ENCODE measurements at regions not wholly inside any gene's neighbourhood (a gene's known extent, or its start where the extent isn't known, plus 50 kb on each side); places are given as distances from the start of the nearest gene placed in this dataset.

DNA sequence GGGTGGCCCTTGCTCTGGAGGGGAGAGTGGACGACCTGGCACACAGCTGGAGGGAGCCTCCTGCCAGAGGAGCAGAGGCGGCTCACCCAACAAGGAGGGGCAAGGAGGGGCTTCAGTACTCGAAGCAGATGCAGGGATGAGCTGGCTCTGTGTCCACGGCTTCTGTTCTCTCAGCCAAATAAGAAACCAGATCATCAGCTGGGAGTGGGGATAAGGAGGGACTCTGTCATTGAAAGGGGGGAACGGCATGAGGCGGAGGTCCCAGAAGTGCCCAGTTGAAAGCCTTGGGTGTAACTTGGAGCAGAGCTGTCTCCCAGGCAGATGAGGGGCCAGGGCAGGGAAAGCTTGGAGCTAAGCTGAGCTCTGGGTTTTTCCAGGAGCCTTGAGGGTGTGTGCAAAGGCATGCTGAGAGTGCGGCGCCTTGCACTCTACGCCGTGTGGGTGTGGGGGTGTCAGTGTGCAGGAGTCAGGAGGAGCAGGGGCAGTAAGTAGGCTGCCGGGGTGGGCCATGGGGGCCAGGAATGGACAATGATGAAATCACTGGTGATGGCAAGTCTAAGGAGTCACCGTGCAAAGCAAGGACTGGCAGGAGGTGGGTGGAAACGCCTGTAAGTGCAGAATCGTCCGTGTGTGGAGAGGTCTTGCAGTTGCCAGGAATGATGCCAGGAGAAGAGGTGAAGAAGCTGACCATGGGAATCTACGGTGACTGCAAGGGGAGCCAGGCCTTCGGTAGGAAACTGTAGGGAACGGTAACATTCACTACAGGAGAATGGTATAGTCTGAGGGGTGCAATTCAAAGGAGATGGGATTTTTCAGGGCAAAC is 85.4 kb upstream of the FOXQ1 start:
- Mint-ChIP-seq H3K4me1 (no peaks in the 10 kb centered on the region), H3K27ac (no peak overlapping the region), H3K4me3 (no peak overlapping the region), H3K27me3 (ENCODE audit: low read depth in 3 of 3) (peaks cover 0 to 6% (median 5%) of the 10 kb centered on the region in 3 donors), H3K9me3 (peaks cover 0 to 1% (median 0%) of the 10 kb centered on the region in 7 donors), H3K36me3 (no peaks in the 10 kb centered on the region)
- WGBS (ENCODE audit: insufficient coverage), result 94% methylated on average over 17 of the region's 18 CpGs
- Histone ChIP-seq H3K9me3 (replicated peaks in 1 of 2; ENCODE audit: control insufficient read depth in 1 of 2, insufficient read depth in 1 of 2, low read length in 2 of 2) (no peaks in the 10 kb centered on the region), H4K20me1 (ENCODE audit: insufficient read depth, low read length) (no peaks in the 10 kb centered on the region), H3K4me2 (replicated peaks; ENCODE audit: extremely low read depth, low read length, poor library complexity, severe bottlenecking) (no peak overlapping the region), H3K9ac (ENCODE audit: insufficient read depth, low read length, poor library complexity, severe bottlenecking) (no peak overlapping the region), H3K79me2 (ENCODE audit: insufficient read depth, low read length) (no peaks in the 10 kb centered on the region), H3K36me3 (replicated peaks in 1 of 2; ENCODE audit: control insufficient read depth in 1 of 2, insufficient read depth in 2 of 2, low read length in 2 of 2) (no peaks in the 10 kb centered on the region), H3K4me1 (ENCODE audit: control insufficient read depth in 1 of 2, insufficient read depth in 2 of 2, low read length in 2 of 2) (no peaks in the 10 kb centered on the region), H3K4me3 (replicated peaks in 1 of 3; ENCODE audit: low read depth in 2 of 3, low read length in 3 of 3) (no peak overlapping the region), H2AFZ (ENCODE audit: insufficient read depth, low read depth, low read length, poor library complexity, severe bottlenecking) (no peak overlapping the region), H3K27me3 (ENCODE audit: control insufficient read depth in 2 of 2, insufficient read depth in 2 of 2, low read length in 2 of 2) (no peaks in the 10 kb centered on the region), H3K27ac (ENCODE audit: low read depth in 1 of 2, low read length in 2 of 2) (no peak overlapping the region)
- no peak for DNase-seq
- intact Hi-C loops (cut with micrococcal nuclease), result no loop called here
- TF ChIP-seq, protein P1, sequence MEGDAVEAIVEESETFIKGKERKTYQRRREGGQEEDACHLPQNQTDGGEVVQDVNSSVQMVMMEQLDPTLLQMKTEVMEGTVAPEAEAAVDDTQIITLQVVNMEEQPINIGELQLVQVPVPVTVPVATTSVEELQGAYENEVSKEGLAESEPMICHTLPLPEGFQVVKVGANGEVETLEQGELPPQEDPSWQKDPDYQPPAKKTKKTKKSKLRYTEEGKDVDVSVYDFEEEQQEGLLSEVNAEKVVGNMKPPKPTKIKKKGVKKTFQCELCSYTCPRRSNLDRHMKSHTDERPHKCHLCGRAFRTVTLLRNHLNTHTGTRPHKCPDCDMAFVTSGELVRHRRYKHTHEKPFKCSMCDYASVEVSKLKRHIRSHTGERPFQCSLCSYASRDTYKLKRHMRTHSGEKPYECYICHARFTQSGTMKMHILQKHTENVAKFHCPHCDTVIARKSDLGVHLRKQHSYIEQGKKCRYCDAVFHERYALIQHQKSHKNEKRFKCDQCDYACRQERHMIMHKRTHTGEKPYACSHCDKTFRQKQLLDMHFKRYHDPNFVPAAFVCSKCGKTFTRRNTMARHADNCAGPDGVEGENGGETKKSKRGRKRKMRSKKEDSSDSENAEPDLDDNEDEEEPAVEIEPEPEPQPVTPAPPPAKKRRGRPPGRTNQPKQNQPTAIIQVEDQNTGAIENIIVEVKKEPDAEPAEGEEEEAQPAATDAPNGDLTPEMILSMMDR (IDR thresholded peaks at IDR 0.05), result no peak

DNA sequence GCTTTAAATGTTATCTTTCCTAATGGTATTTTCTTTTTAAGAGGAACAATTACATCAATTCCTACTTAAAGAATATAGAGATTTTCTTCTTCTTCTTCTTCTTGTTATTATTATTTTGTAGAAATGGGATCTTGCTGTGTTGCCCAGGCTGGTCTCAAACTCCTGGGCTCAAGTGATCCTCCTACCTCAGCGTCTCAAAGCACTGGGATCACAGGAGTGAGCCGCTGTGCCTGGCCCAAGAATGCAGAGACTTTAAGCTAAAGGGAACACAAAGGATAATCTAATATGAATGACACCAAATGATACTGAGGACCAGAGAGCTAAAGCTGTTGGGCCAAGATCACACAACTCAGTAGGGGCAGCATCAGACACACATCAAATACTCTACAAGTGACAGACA is 87.4 kb upstream of the FOXQ1 start:
- H3K36me3 ChIP-seq (replicated peaks in 1 of 2; ENCODE audit: control insufficient read depth in 1 of 2, insufficient read depth in 2 of 2, low read length in 2 of 2), result no peaks in the 10 kb centered on the region
- peaks cover 0 to 3% (median 0%) of the 10 kb centered on the region in 7 donors for H3K9me3 Mint-ChIP-seq
- no peak overlapping the region for H3K9ac ChIP-seq (ENCODE audit: insufficient read depth, low read length, poor library complexity, severe bottlenecking)
- H3K4me1 ChIP-seq (ENCODE audit: control insufficient read depth in 1 of 2, insufficient read depth in 2 of 2, low read length in 2 of 2), result no peaks in the 10 kb centered on the region
- no peak overlapping the region for H3K4me3 ChIP-seq (replicated peaks in 1 of 3; ENCODE audit: low read depth in 2 of 3, low read length in 3 of 3)
- no peaks in the 10 kb centered on the region for H3K79me2 ChIP-seq (ENCODE audit: insufficient read depth, low read length)
- no peak overlapping the region for H3K4me2 ChIP-seq (replicated peaks; ENCODE audit: extremely low read depth, low read length, poor library complexity, severe bottlenecking)
- WGBS (ENCODE audit: insufficient coverage), result 90% methylated on average over 2 of the region's 2 CpGs
- H3K27ac ChIP-seq (ENCODE audit: low read depth in 1 of 2, low read length in 2 of 2), result no peak overlapping the region
- no peak for DNase-seq
- no peak overlapping the region for H3K27ac Mint-ChIP-seq
- H3K9me3 ChIP-seq (replicated peaks in 1 of 2; ENCODE audit: control insufficient read depth in 1 of 2, insufficient read depth in 1 of 2, low read length in 2 of 2), result no peaks in the 10 kb centered on the region
- H3K27me3 ChIP-seq (ENCODE audit: control insufficient read depth in 2 of 2, insufficient read depth in 2 of 2, low read length in 2 of 2), result no peaks in the 10 kb centered on the region
- H3K36me3 Mint-ChIP-seq, result no peaks in the 10 kb centered on the region
- no peak overlapping the region for H3K4me3 Mint-ChIP-seq
- peaks cover 0 to 5% (median 2%) of the 10 kb centered on the region in 3 donors for H3K27me3 Mint-ChIP-seq (ENCODE audit: low read depth in 3 of 3)
- intact Hi-C loops (cut with micrococcal nuclease), result no loop called here
- TF ChIP-seq, protein P1 (IDR thresholded peaks at IDR 0.05), result no peak
- no peaks in the 10 kb centered on the region for H4K20me1 ChIP-seq (ENCODE audit: insufficient read depth, low read length)
- no peak overlapping the region for H2AFZ ChIP-seq (ENCODE audit: insufficient read depth, low read depth, low read length, poor library complexity, severe bottlenecking)
- no peaks in the 10 kb centered on the region for H3K4me1 Mint-ChIP-seq
